Transverse colon (tissue), 4 donors: ENCODE measurements at regions not wholly inside any gene's neighbourhood (a gene's known extent, or its start where the extent isn't known, plus 50 kb on each side); places are given as distances from the start of the nearest gene placed in this dataset.

ENCODE experiments used
- DNase-seq: peaks from one replicate; pipeline ENCODE4 v3.0.0-alpha.2; 2019
- H3K27ac ChIP-seq, 4 donors: fragments of 200-600 bp; sonication (generic); 2 replicates each; pipeline ENCODE4 v1.5.1; 2016 to 2018; ENCODE audit warnings: inconsistent platforms in 4 of 4
- H3K27me3 ChIP-seq: fragments of 200-600 bp; sonication (generic); 2 replicates; pipeline ENCODE4 v1.5.1; 2017; ENCODE audit warnings: inconsistent platforms
- H3K36me3 ChIP-seq, 4 donors: fragments of 200-600 bp; sonication (generic); 2 replicates each; pipeline ENCODE4 v1.5.1; 2017 to 2019; ENCODE audit warnings: inconsistent platforms in 4 of 4
- H3K4me1 ChIP-seq, 4 donors: fragments of 200-600 bp; sonication (generic); 2 replicates each; pipeline ENCODE4 v1.5.1; 2017 to 2020; ENCODE audit warnings: inconsistent platforms in 4 of 4
- H3K4me3 ChIP-seq, 4 donors: fragments of 200-600 bp; sonication (generic); 1 replicate in 1 of 4; 2 replicates in 3 of 4; pipeline versions ENCODE4 v1.5.1 to v1.6.1; 2017 to 2019; ENCODE audit warnings: inconsistent platforms in 4 of 4
- H3K9me3 ChIP-seq, 2 donors: fragments of 200-600 bp; sonication (generic); 2 replicates each; pipeline ENCODE4 v1.5.1; 2017 to 2019; ENCODE audit warnings: inconsistent platforms in 2 of 2
- CTCF ChIP-seq, 5 experiments: fragments of 200-600 bp in 3 of 5; fragments of 450-650 bp in 2 of 5; sonication (generic) in 3 of 5; IDR thresholded peaks; 1 replicate in 2 of 5; 2 replicates in 3 of 5; pipeline ENCODE4 v1.5.1; 2016 to 2017; ENCODE audit warnings: antibody characterized with exemption in 5 of 5, inconsistent platforms in 3 of 5, mild to moderate bottlenecking in 2 of 5, moderate library complexity in 1 of 5
- EP300 ChIP-seq: sonication (generic); formaldehyde crosslinking; IDR thresholded peaks from one replicate; pipeline ENCODE4 v1.6.1; 2017; ENCODE audit warnings: antibody characterized with exemption, low read depth
- POLR2A ChIP-seq: fragments of 450-650 bp; IDR thresholded peaks from one replicate; pipeline ENCODE4 v1.6.1; 2016; ENCODE audit warnings: antibody characterized with exemption, mild to moderate bottlenecking, moderate library complexity
- POLR2AphosphoS5 ChIP-seq, 3 donors: sonication (generic); formaldehyde crosslinking; IDR thresholded peaks; one replicate each; pipeline ENCODE4 v1.6.1; 2016; ENCODE audit warnings: antibody characterized with exemption in 3 of 3
- WGBS, 2 donors: methylation state at CpG; one replicate each; pipeline ENCODE4 v1.1.5; 2018; ENCODE audit warnings: low coverage in 1 of 2; 5-methylcytosine and 5-hydroxymethylcytosine counted together
- in situ Hi-C, 4 donors: fragments of 200-750 bp; cut with MboI; loops; one replicate each; pipeline versions ENCODE4 v1.15.0 to v1.15.1; 2017; ENCODE audit warnings: low sequenced_read_pairs in 3 of 4, low pct_ligation_motif_present in 1 of 4, low pct_unique_long_range_greater_than_20kb in 1 of 4
- intact Hi-C: fragments of 100-400 bp; cut with DNase I; formaldehyde crosslinking; loops from one replicate; pipeline ENCODE4 v1.15.1; 2023; ENCODE audit warnings: low total_unique reads

DNA sequence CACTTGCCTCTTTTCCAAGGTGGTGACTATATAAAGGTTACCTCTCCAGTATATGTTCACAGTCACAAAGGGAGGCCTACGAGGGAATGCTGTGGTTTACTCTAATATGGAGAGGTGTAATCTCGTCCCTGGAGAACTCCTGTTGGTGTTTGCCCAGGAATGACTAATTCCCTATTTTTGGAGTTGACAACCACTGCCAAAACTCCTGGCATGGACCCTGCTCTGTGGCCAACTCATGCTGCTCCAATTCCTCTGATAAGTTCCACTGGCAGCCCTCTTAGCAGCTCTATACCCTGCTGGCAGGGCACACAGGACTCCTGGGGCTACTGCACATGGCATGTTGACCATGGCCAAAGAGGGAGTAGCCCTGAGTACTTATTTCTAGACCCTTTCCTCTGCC, 418.7 kb upstream of the ANO5 start:
- peaks cover 3% of the 10 kb centered on the region in 2 donors for H3K9me3 ChIP-seq
- intact Hi-C loops: no loop called here
- 60 to 77% methylated on average over 2 of the region's 2 CpGs for WGBS, 2 donors
- TF ChIP-seq POLR2A (no peak), POLR2AphosphoS5 (IDR thresholded peaks at IDR 0.05) (no peak), CTCF (IDR thresholded peaks at IDR 0.05) (no peak), EP300 (no peak)
- H3K27me3 ChIP-seq: no peaks in the 10 kb centered on the region
- no peaks in the 10 kb centered on the region for H3K36me3 ChIP-seq
- H3K4me1 ChIP-seq: no peaks in the 10 kb centered on the region
- no peak for DNase-seq
- H3K4me3 ChIP-seq: no peak overlapping the region
- in situ Hi-C loops: no loop called here
- H3K27ac ChIP-seq: no peak overlapping the region

DNA sequence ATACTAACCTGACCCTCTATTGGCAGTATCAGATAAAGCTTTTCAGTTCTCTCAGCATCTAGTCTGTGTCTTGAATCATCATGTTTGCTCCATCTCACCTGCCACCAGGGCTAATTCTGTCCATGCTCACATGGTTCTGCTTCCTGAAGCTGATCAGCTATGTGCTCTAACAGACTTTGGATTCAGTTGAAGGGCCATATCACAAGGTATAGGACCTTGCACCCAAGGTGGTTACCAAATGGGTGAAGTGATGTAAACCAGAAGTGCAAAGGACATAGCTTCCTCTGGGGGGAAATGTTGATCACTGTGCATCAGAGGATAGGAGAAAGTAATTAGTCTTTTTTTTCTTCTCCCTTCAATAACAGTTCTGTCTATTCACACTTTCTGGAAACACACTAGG, 417.0 kb upstream of the ANO5 start:
- in situ Hi-C loops (no loop called here), intact Hi-C loops (no loop called here)
- no peak for DNase-seq
- Histone ChIP-seq H3K9me3 (peaks cover 3% of the 10 kb centered on the region in 2 donors), H3K4me3 (no peak overlapping the region), H3K27me3 (no peaks in the 10 kb centered on the region), H3K4me1 (no peaks in the 10 kb centered on the region), H3K27ac (no peak overlapping the region), H3K36me3 (no peaks in the 10 kb centered on the region)
- TF ChIP-seq POLR2AphosphoS5 (IDR thresholded peaks at IDR 0.05) (no peak), CTCF (IDR thresholded peaks at IDR 0.05) (no peak), EP300 (no peak), POLR2A (no peak)

DNA sequence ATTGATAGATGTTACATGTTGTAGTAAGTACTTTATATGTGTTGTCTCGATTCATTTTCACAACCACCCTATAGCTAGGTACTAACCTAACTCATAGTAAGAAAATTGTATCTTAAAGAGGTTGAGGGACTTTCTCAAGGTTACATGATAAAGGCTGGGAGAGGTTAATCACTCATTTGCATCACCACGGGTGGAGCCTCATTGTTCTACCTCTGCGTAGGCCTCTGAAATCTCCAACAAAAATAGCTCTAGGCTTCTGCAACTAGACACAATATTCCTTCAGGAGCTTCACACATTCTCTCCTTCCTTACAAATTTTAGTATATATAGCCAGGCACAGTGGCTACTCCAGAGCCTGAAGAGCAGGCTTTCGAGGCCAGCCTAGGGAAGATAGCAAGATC, 408.9 kb upstream of the ANO5 start:
- in situ Hi-C loops (no loop called here), intact Hi-C loops (no loop called here)
- DNase-seq: no peak
- Histone ChIP-seq H3K27me3 (no peaks in the 10 kb centered on the region), H3K36me3 (no peaks in the 10 kb centered on the region), H3K27ac (no peak overlapping the region), H3K4me1 (no peaks in the 10 kb centered on the region), H3K9me3 (no peaks in the 10 kb centered on the region), H3K4me3 (no peak overlapping the region)
- WGBS, 2 donors: 69 to 73% methylated on average over 4 of the region's 4 CpGs
- TF ChIP-seq CTCF (IDR thresholded peaks at IDR 0.05) (no peak), POLR2A (no peak), EP300 (no peak), POLR2AphosphoS5 (IDR thresholded peaks at IDR 0.05) (no peak)

DNA sequence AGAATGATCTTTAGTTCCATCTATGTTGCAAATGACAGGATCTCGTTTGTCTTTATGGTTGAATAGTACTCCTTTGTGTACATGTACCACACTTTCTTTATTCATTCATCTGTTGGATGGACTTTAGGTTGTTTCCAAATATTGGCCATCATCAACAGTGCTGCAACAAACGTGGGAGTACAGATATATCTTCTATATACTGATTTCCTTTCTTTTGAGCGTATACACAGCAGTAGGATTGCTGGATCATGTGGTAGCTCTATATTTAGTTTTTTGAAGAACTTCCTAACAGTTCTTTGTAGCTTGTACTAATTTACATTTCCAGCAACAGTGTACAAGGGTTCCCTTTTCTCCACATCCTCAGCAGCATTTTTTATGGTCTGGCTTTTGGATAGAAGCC, 407.5 kb upstream of the ANO5 start:
- DNase-seq: no peak
- no peaks in the 10 kb centered on the region for H3K27me3 ChIP-seq
- WGBS, 2 donors: 54 to 57% methylated on average over 3 of the region's 3 CpGs
- H3K4me1 ChIP-seq: no peaks in the 10 kb centered on the region
- in situ Hi-C loops (no loop called here), intact Hi-C loops (no loop called here)
- H3K9me3 ChIP-seq: no peaks in the 10 kb centered on the region
- no peak overlapping the region for H3K4me3 ChIP-seq
- no peak overlapping the region for H3K27ac ChIP-seq
- no peaks in the 10 kb centered on the region for H3K36me3 ChIP-seq
- TF ChIP-seq EP300 (no peak), POLR2AphosphoS5 (IDR thresholded peaks at IDR 0.05) (no peak), POLR2A (no peak), CTCF (IDR thresholded peaks at IDR 0.05) (no peak)
